ENCODE measurements at regions not wholly inside any gene's neighbourhood (a gene's known extent, or its start where the extent isn't known, plus 50 kb on each side); places are given as distances from the start of the nearest gene placed in this dataset.

DNA sequence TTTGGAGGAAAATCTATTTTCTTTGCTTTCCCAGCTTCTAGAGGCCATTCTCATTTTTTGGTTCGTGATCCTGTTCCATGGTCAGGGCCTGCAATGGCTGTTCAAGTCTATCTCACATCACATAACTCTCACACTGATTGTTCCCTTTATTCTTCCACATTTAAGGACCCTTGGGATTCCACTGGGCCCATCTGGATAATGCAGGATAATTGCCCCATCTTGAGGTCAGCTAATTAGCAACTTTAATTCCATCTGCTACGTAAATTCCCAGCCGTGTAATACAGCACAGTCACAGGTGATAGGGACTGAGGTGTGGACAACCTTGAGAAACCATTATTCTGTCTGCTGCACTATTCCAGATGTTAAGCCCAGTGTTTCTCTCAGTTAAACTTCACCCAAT, 311.6 kb upstream of the CNTN4 start:
- no peaks in the 10 kb centered on the region for H3K27me3 ChIP-seq (replicated peaks; ENCODE audit: insufficient read depth, low read depth, low read length, poor library complexity)
- TF ChIP-seq, protein P1, sequence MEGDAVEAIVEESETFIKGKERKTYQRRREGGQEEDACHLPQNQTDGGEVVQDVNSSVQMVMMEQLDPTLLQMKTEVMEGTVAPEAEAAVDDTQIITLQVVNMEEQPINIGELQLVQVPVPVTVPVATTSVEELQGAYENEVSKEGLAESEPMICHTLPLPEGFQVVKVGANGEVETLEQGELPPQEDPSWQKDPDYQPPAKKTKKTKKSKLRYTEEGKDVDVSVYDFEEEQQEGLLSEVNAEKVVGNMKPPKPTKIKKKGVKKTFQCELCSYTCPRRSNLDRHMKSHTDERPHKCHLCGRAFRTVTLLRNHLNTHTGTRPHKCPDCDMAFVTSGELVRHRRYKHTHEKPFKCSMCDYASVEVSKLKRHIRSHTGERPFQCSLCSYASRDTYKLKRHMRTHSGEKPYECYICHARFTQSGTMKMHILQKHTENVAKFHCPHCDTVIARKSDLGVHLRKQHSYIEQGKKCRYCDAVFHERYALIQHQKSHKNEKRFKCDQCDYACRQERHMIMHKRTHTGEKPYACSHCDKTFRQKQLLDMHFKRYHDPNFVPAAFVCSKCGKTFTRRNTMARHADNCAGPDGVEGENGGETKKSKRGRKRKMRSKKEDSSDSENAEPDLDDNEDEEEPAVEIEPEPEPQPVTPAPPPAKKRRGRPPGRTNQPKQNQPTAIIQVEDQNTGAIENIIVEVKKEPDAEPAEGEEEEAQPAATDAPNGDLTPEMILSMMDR (conservative IDR thresholded peaks at IDR 0.05; ENCODE audit: low read depth, low read length): no peak
- TF ChIP-seq EZH2 (IDR thresholded peaks at IDR 0.05; ENCODE audit: borderline replicate concordance, low read depth, low read length, poor library complexity, severe bottlenecking): no peak
- H3K4me3 ChIP-seq (ENCODE audit: low read depth, low read length, poor library complexity, severe bottlenecking): no peak overlapping the region
- no peak for DNase-seq (ENCODE audit: low spot score)
- CTCF ChIA-PET: interaction anchor here (0.6 kb wide), 1 partner anchor 946 kb away, joined by 8 read pairs; no protein-coding TSS in a partner anchor
- POLR2A ChIA-PET (ENCODE audit: low non-redundant PET): no interaction called here
- no peaks in the 10 kb centered on the region for H3K4me1 ChIP-seq (ENCODE audit: insufficient read depth, low read length, poor library complexity, severe bottlenecking)
- H3K36me3 ChIP-seq (ENCODE audit: insufficient read depth, low read length, poor library complexity, severe bottlenecking): no peaks in the 10 kb centered on the region
- no TSS peak for BruUV-seq (replicated peaks)
- intact Hi-C loops (cut with micrococcal nuclease; ENCODE audit: unreplicated experiment): no loop called here
- no peak overlapping the region for H3K27ac ChIP-seq (ENCODE audit: low read depth, low read length, poor library complexity, severe bottlenecking)
- H3K9me3 ChIP-seq (ENCODE audit: low read depth, low read length, poor library complexity, severe bottlenecking): no peaks in the 10 kb centered on the region

DNA sequence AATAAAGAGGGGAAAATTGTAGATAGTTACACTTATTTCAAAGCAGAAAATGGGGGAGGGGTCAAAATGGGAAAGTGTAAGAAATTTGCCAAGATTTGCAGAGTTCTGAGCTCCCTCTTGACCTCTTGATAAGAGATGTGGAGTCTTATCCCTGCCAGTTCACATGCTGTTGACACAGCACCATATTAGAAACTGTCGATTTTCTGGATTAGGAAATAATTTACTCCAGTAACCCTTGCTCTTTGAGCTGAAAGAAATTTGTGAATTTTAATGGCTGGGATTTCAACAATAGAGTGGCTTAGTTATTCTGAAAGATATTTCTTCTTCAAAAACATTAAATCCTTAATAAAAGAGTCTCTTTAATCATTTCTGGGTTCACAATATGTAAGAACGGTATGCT, 306.2 kb upstream of the CNTN4 start:
- no TSS peak for BruUV-seq (replicated peaks)
- intact Hi-C loops (cut with micrococcal nuclease; ENCODE audit: unreplicated experiment): no loop called here
- Histone ChIP-seq H3K4me3 (ENCODE audit: low read depth, low read length, poor library complexity, severe bottlenecking) (no peak overlapping the region), H3K4me1 (ENCODE audit: insufficient read depth, low read length, poor library complexity, severe bottlenecking) (no peaks in the 10 kb centered on the region), H3K27ac (ENCODE audit: low read depth, low read length, poor library complexity, severe bottlenecking) (no peak overlapping the region), H3K9me3 (ENCODE audit: low read depth, low read length, poor library complexity, severe bottlenecking) (no peaks in the 10 kb centered on the region), H3K36me3 (ENCODE audit: insufficient read depth, low read length, poor library complexity, severe bottlenecking) (no peaks in the 10 kb centered on the region), H3K27me3 (replicated peaks; ENCODE audit: insufficient read depth, low read depth, low read length, poor library complexity) (no peaks in the 10 kb centered on the region)
- no peak for TF ChIP-seq EZH2 (IDR thresholded peaks at IDR 0.05; ENCODE audit: borderline replicate concordance, low read depth, low read length, poor library complexity, severe bottlenecking)
- TF ChIP-seq, protein P1 (conservative IDR thresholded peaks at IDR 0.05; ENCODE audit: low read depth, low read length): no peak
- ChIA-PET POLR2A (ENCODE audit: low non-redundant PET) (no interaction called here), CTCF (no interaction called here)
- DNase-seq (ENCODE audit: low spot score): no peak

DNA sequence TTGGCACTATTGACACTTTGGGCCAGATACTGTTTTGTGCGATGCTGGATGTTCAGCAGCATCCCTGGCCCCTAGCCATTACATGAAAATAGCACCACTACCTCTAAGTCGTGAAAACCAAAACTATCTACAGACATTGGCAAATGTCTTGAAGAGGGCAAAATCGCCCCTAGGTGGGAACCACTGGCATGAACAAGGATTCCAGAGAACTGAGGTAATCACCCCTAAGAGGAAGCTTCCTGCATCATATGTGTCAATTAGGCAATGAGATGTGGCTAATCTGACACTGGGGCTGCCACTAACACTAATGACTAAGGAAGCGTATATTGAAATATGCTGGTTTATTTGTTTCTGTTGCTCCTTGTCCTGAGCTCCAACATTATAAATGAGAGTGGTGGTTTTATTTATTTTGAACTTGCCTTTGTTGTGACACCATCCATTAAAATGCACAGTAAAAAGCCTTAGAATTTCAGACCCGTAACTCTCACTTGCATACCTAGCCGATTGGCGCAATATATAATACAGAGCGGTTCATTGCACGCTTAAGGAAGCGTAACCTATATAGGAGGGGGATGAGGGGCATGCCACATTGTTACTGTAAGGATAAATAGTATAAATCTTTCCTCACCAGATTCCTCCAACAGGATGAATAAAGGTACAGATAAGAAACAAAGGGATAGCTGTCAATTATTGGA, 299.8 kb upstream of the CNTN4 start:
- no peaks in the 10 kb centered on the region for H3K27me3 ChIP-seq (replicated peaks; ENCODE audit: insufficient read depth, low read depth, low read length, poor library complexity)
- no peak overlapping the region for H3K27ac ChIP-seq (ENCODE audit: low read depth, low read length, poor library complexity, severe bottlenecking)
- intact Hi-C loops (cut with micrococcal nuclease; ENCODE audit: unreplicated experiment): no loop called here
- H3K4me1 ChIP-seq (ENCODE audit: insufficient read depth, low read length, poor library complexity, severe bottlenecking): no peaks in the 10 kb centered on the region
- DNase-seq (ENCODE audit: low spot score): no peak
- H3K4me3 ChIP-seq (ENCODE audit: low read depth, low read length, poor library complexity, severe bottlenecking): no peak overlapping the region
- TF ChIP-seq EZH2 (IDR thresholded peaks at IDR 0.05; ENCODE audit: borderline replicate concordance, low read depth, low read length, poor library complexity, severe bottlenecking): no peak
- TF ChIP-seq, protein P1 (conservative IDR thresholded peaks at IDR 0.05; ENCODE audit: low read depth, low read length): no peak
- ChIA-PET CTCF (no interaction called here), POLR2A (ENCODE audit: low non-redundant PET) (no interaction called here)
- no TSS peak for BruUV-seq (replicated peaks)
- no peaks in the 10 kb centered on the region for H3K36me3 ChIP-seq (ENCODE audit: insufficient read depth, low read length, poor library complexity, severe bottlenecking)
- H3K9me3 ChIP-seq (ENCODE audit: low read depth, low read length, poor library complexity, severe bottlenecking): peaks cover 4% of the 10 kb centered on the region

Data from A673 (cell line).